Gastrocnemius medialis (tissue), 4 donors: ENCODE measurements at regions not wholly inside any gene's neighbourhood (a gene's known extent, or its start where the extent isn't known, plus 50 kb on each side); places are given as distances from the start of the nearest gene placed in this dataset.

ENCODE experiments used
- CTCF ChIP-seq, 5 experiments: fragments of 450-650 bp in 3 of 5; fragments of 200-600 bp in 2 of 5; sonication (generic) in 2 of 5; IDR thresholded peaks in 4 of 5; conservative IDR thresholded peaks in 1 of 5; 1 replicate in 4 of 5; 2 replicates in 1 of 5; pipeline ENCODE4 v1.5.1; 2016 to 2019; ENCODE audit warnings: antibody characterized with exemption in 5 of 5, mild to moderate bottlenecking in 3 of 5, moderate library complexity in 3 of 5
- POLR2A ChIP-seq, 2 donors: fragments of 450-650 bp; IDR thresholded peaks; one replicate each; pipeline ENCODE4 v1.6.1; 2017; ENCODE audit warnings: antibody characterized with exemption in 2 of 2, mild to moderate bottlenecking in 2 of 2, moderate library complexity in 2 of 2

GRCh38 chr5:31023105-31023504, 170.4 kb upstream of the CDH6 start:
- TF ChIP-seq CTCF (IDR thresholded peaks at IDR 0.05 in 4 of 5, conservative IDR thresholded peaks at IDR 0.05 in 1 of 5) (no peak), POLR2A (IDR thresholded peaks at IDR 0.05) (no peak)
